Activated B cell treated with CpG ODN at 0.5 μM for 24 hours (primary cell): ENCODE measurements at regions not wholly inside any gene's neighbourhood (a gene's known extent, or its start where the extent isn't known, plus 50 kb on each side); places are given as distances from the start of the nearest gene placed in this dataset.

Experiments
- ATAC-seq: fragments of 200-7000 bp; cut with Tn5 transposase; one replicate; pipeline ENCODE4 v1.10.0; 2021; ENCODE audit warnings: low read depth, mild to moderate bottlenecking, moderate library complexity
- CTCF ChIA-PET: fragments of 350-600 bp; sonication (Branson Sonifier 250); formaldehyde crosslinking; loops from one replicate; lab custom pipeline; 2021; ENCODE audit warnings: antibody characterized with exemption; lab: Charles Lee
- POLR2A ChIA-PET: fragments of 350-600 bp; sonication (Branson Sonifier 250); formaldehyde crosslinking; loops from one replicate; lab custom pipeline; 2021; ENCODE audit warnings: antibody characterized with exemption; lab: Charles Lee
- DNase-seq: peaks from one replicate; pipeline ENCODE4 v3.0.0; 2022
- H3K27ac Mint-ChIP-seq: one replicate; pipeline ENCODE4 v1.8.0; 2020; ENCODE audit warnings: mixed read lengths
- H3K27me3 Mint-ChIP-seq: one replicate; pipeline ENCODE4 v1.8.0; 2021; ENCODE audit warnings: mixed read lengths
- H3K36me3 Mint-ChIP-seq: one replicate; pipeline ENCODE4 v1.8.0; 2021; ENCODE audit warnings: low read depth, mixed read lengths
- H3K4me1 Mint-ChIP-seq: one replicate; pipeline ENCODE4 v1.8.0; 2021; ENCODE audit warnings: mixed read lengths
- H3K4me3 Mint-ChIP-seq: one replicate; pipeline ENCODE4 v1.8.0; 2020; ENCODE audit warnings: mild to moderate bottlenecking, mixed read lengths
- H3K9me3 Mint-ChIP-seq: one replicate; pipeline ENCODE4 v1.8.0; 2020; ENCODE audit warnings: mixed read lengths
- CTCF ChIP-seq: fragments of 200-600 bp; IDR thresholded peaks from one replicate; pipeline ENCODE4 v1.8.0; 2022; ENCODE audit warnings: antibody characterized with exemption, mild to moderate bottlenecking
- intact Hi-C: fragments of 100-400 bp; cut with micrococcal nuclease; formaldehyde crosslinking; loops from one replicate; pipeline ENCODE4 v1.15.1; 2024

DNA sequence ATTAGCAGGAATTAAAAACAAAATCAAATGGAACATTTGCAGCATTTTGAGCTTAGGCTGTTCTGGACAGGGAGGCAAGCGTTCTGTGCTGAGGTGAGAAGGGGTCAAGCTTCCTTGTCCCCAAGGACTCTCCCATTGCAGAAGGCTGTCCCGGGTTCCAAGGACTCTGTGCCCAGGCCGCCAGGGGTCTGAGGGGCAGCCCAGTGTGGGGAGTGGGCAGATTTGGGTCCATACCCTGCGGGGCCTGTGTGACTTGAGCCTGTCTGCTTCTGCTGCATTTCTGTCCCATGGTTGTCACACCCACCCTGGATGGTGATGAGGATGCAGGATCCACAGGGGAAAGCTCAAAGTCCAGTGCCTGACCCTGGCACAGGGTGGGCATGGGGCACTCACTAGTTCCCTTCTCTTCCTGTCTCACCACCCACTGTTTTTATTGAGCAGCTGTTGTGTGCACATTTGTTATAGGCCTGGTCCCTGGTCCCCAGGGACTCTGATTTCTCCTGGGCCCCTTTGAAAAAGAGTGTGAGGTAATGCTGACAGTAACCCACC is 211.4 kb upstream of the HS6ST1 start:
- Mint-ChIP-seq H3K4me3 (no peak overlapping the region), H3K4me1 (peaks cover 3% of the 10 kb centered on the region), H3K9me3 (no peaks in the 10 kb centered on the region), H3K36me3 (no peaks in the 10 kb centered on the region), H3K27ac (no peak overlapping the region), H3K27me3 (peaks cover 16% of the 10 kb centered on the region)
- DNase-seq (no peak), ATAC-seq (no peak)
- POLR2A ChIA-PET, result no interaction called here
- no peak for TF ChIP-seq CTCF
- CTCF ChIA-PET, result no interaction called here
- intact Hi-C loops, result no loop called here

GRCh38 chr2:128531856-128532255 is 213.2 kb upstream of the HS6ST1 start:
- Mint-ChIP-seq H3K36me3 (no peaks in the 10 kb centered on the region), H3K27me3 (peaks cover 9% of the 10 kb centered on the region), H3K4me1 (peaks cover 3% of the 10 kb centered on the region), H3K27ac (no peak overlapping the region), H3K9me3 (no peaks in the 10 kb centered on the region), H3K4me3 (no peak overlapping the region)
- TF ChIP-seq CTCF, result no peak
- POLR2A ChIA-PET, result no interaction called here
- DNase-seq (no peak), ATAC-seq (no peak)
- intact Hi-C loops, result loop anchor here (1.0 kb wide), 1 partner anchor 210 kb away; no protein-coding TSS in a partner anchor
- CTCF ChIA-PET, result no interaction called here

GRCh38 chr2:128533101-128533500 is 214.4 kb upstream of the HS6ST1 start:
- DNase-seq, result no peak
- Mint-ChIP-seq H3K36me3 (no peaks in the 10 kb centered on the region), H3K27ac (no peak overlapping the region), H3K9me3 (no peaks in the 10 kb centered on the region), H3K27me3 (peaks cover 6% of the 10 kb centered on the region), H3K4me3 (no peak overlapping the region), H3K4me1 (peaks cover 3% of the 10 kb centered on the region)
- intact Hi-C loops, result no loop called here
- no peak for ATAC-seq
- CTCF ChIA-PET, result no interaction called here
- TF ChIP-seq CTCF, result no peak
- POLR2A ChIA-PET, result no interaction called here

GRCh38 chr2:128534688-128535392 is 216.2 kb upstream of the HS6ST1 start:
- CTCF ChIA-PET, result no interaction called here
- POLR2A ChIA-PET, result no interaction called here
- peaks cover 3% of the 10 kb centered on the region for H3K4me1 Mint-ChIP-seq
- H3K27me3 Mint-ChIP-seq, result peaks cover 3% of the 10 kb centered on the region
- H3K27ac Mint-ChIP-seq, result no peak overlapping the region
- no peak for DNase-seq
- no peaks in the 10 kb centered on the region for H3K36me3 Mint-ChIP-seq
- no peak for TF ChIP-seq CTCF
- intact Hi-C loops, result no loop called here
- no peak overlapping the region for H3K4me3 Mint-ChIP-seq
- no peaks in the 10 kb centered on the region for H3K9me3 Mint-ChIP-seq
- no peak for ATAC-seq

- Mint-ChIP-seq H3K4me1 (peaks cover 3% of the 10 kb centered on the region), H3K4me3 (no peak overlapping the region), H3K27me3 (peaks cover 3% of the 10 kb centered on the region), H3K36me3 (no peaks in the 10 kb centered on the region), H3K27ac (no peak overlapping the region), H3K9me3 (no peaks in the 10 kb centered on the region)
- ATAC-seq, result no peak
- DNase-seq, result no peak
- ChIA-PET POLR2A (no interaction called here), CTCF (no interaction called here)
- TF ChIP-seq CTCF, result no peak
- intact Hi-C loops, result no loop called here
Observed at GRCh38 chr2:128535953-128536352, 217.3 kb upstream of the HS6ST1 start.
